ENCODE measurements at regions not wholly inside any gene's neighbourhood (a gene's known extent, or its start where the extent isn't known, plus 50 kb on each side); places are given as distances from the start of the nearest gene placed in this dataset.

DNA sequence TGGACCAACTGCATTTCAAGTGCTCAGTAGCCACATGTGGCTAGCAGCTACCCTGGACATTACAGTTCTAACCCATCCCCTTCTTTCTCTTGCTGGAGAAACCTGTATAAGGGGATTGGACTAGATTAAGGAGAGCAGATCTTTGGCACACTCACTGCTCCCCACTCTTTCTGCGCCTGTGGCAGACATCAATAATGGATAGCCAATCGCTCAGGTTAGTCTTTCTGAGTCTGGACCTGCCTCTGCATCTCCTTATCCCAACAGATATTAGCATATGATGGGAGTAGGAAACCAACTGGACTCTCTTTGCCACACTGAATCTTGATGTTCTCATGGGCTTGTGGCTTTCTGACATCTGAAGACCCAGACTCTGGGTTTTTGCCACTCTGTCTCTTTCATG is 81.7 kb downstream of the IRX5 start:
- TF ChIP-seq, protein P1, sequence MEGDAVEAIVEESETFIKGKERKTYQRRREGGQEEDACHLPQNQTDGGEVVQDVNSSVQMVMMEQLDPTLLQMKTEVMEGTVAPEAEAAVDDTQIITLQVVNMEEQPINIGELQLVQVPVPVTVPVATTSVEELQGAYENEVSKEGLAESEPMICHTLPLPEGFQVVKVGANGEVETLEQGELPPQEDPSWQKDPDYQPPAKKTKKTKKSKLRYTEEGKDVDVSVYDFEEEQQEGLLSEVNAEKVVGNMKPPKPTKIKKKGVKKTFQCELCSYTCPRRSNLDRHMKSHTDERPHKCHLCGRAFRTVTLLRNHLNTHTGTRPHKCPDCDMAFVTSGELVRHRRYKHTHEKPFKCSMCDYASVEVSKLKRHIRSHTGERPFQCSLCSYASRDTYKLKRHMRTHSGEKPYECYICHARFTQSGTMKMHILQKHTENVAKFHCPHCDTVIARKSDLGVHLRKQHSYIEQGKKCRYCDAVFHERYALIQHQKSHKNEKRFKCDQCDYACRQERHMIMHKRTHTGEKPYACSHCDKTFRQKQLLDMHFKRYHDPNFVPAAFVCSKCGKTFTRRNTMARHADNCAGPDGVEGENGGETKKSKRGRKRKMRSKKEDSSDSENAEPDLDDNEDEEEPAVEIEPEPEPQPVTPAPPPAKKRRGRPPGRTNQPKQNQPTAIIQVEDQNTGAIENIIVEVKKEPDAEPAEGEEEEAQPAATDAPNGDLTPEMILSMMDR (IDR thresholded peaks at IDR 0.05; ENCODE audit: poor library complexity) = no peak
- TF ChIP-seq EZH2 (IDR thresholded peaks at IDR 0.05; ENCODE audit: borderline replicate concordance) = no peak
